K562 (cell line): ENCODE measurements at regions not wholly inside any gene's neighbourhood (a gene's known extent, or its start where the extent isn't known, plus 50 kb on each side); places are given as distances from the start of the nearest gene placed in this dataset.

ENCODE experiments used
- ATAC-seq: fragments of 200-7000 bp; cut with Tn5 transposase; 3 replicates; pipeline ENCODE4 v1.9.1; 2020; ENCODE audit warnings: moderate library complexity
- BruUV-seq: library from RNA; stranded (reverse); fragments of 400-500 nt; replicated peaks from 2 replicates; lab custom pipeline; 2021; lab: Mats Ljungman, UMichigan
- CTCF ChIA-PET: fragments of 300-600 bp; formaldehyde crosslinking; extraction: SDS; loops from one replicate; lab custom pipeline; 2021; ENCODE audit warnings: low intra/inter-chr PET ratio; lab: Yijun Ruan, JAX
- POLR2A ChIA-PET: fragments of 300-600, 350-650 bp; sonication (Branson Sonifier 250); formaldehyde crosslinking; extraction: SDS; loops from one replicate; lab custom pipeline; 2021; ENCODE audit warnings: antibody characterized with exemption, inconsistent platforms; lab: Yijun Ruan, JAX
- DNase-seq, 4 experiments: peaks; one replicate each; pipeline versions ENCODE4 v3.0.0 to v3.0.0-alpha.2; 2011 to 2018; ENCODE audit warnings: low spot score in 3 of 4, mixed read lengths in 3 of 4; ENCODE audit errors: extremely low read depth in 1 of 4
- FAIRE-seq: peaks from 2 replicates; lab custom pipeline; 2011; peaks lifted over from hg19 to GRCh38; lab: Jason Lieb, UNC
- H2AFZ ChIP-seq: 2 replicates; pipeline ENCODE4 v1.6.0; 2011; ENCODE audit warnings: low read depth, low read length, control low read depth, inconsistent platforms
- H3K27ac ChIP-seq: fragments of 200-600 bp; 3 replicates; pipeline ENCODE4 v1.8.0; 2011; ENCODE audit warnings: low read depth, mild to moderate bottlenecking, control low read depth, inconsistent platforms, low read length, moderate library complexity, mixed read lengths; ENCODE audit errors: extremely low read depth
- H3K27me3 ChIP-seq, 2 experiments: fragments of 300-600 bp in 1 of 2; 2 replicates in 1 of 2; 3 replicates in 1 of 2; pipeline versions ENCODE4 v1.6.0 to v1.8.0; 2011; ENCODE audit warnings: inconsistent platforms in 2 of 2, low read length in 2 of 2, mild to moderate bottlenecking in 1 of 2, mixed read lengths in 1 of 2, moderate library complexity in 1 of 2; ENCODE audit not compliant: control insufficient read depth in 2 of 2, insufficient read depth in 2 of 2
- H3K36me3 ChIP-seq: fragments of 300-600 bp; 3 replicates; pipeline ENCODE4 v1.8.0; 2011; ENCODE audit warnings: mild to moderate bottlenecking, low read length, inconsistent platforms; ENCODE audit not compliant: control insufficient read depth, insufficient read depth
- H3K4me1 ChIP-seq, 2 experiments: fragments of 200-600 bp in 1 of 2; replicated peaks in 1 of 2; 2 replicates in 1 of 2; 3 replicates in 1 of 2; pipeline versions ENCODE4 v1.5.1 to v1.8.0; 2011; ENCODE audit warnings: inconsistent platforms in 2 of 2, low read length in 2 of 2, mild to moderate bottlenecking in 1 of 2, mixed read lengths in 1 of 2, moderate library complexity in 1 of 2; ENCODE audit not compliant: control insufficient read depth in 2 of 2, insufficient read depth in 2 of 2
- H3K4me2 ChIP-seq: 2 replicates; pipeline ENCODE4 v1.6.1; 2011; ENCODE audit warnings: low read length, control low read depth, inconsistent platforms, mixed read lengths; ENCODE audit not compliant: insufficient read depth
- H3K4me3 ChIP-seq: fragments of 200-600 bp; sonication (generic), shearing (Covaris generic); 2 replicates; pipeline ENCODE4 v1.5.1; 2016; ENCODE audit warnings: control low read depth, inconsistent platforms
- H3K79me2 ChIP-seq: fragments of 200-600 bp; 3 replicates; pipeline ENCODE4 v1.8.0; 2011; ENCODE audit warnings: low read length, inconsistent platforms; ENCODE audit not compliant: control insufficient read depth, insufficient read depth
- H3K9ac ChIP-seq, 2 experiments: 2 replicates each; pipeline versions ENCODE4 v1.6.0 to v1.6.1; 2011; ENCODE audit warnings: low read depth in 2 of 2, low read length in 2 of 2, control low read depth in 1 of 2, inconsistent platforms in 1 of 2, mild to moderate bottlenecking in 1 of 2, mixed read lengths in 1 of 2; ENCODE audit not compliant: insufficient read depth in 1 of 2
- H3K9me1 ChIP-seq: one replicate; pipeline ENCODE4 v1.6.0; 2011; ENCODE audit warnings: inconsistent platforms, mild to moderate bottlenecking, low read length, moderate library complexity; ENCODE audit not compliant: control insufficient read depth, insufficient read depth
- H3K9me3 ChIP-seq: replicated peaks from 2 replicates; pipeline ENCODE4 v1.5.1; 2011; ENCODE audit warnings: low read depth, low read length, inconsistent platforms; ENCODE audit not compliant: control insufficient read depth, insufficient read depth
- H4K20me1 ChIP-seq: replicated peaks from 2 replicates; pipeline ENCODE4 v1.6.1; 2011; ENCODE audit warnings: low read length, inconsistent platforms, mixed read lengths; ENCODE audit not compliant: control insufficient read depth, insufficient read depth
- CBFA2T2 ChIP-seq: fragments of 450-650 bp; conservative IDR thresholded peaks from 2 replicates; pipeline ENCODE4 v1.6.1; 2017; ENCODE audit warnings: mild to moderate bottlenecking
- DPF2 ChIP-seq: fragments of 450-650 bp; IDR thresholded peaks from 2 replicates; pipeline ENCODE4 v1.6.1; 2016
- E2F6 ChIP-seq, 2 experiments: IDR thresholded peaks; 2 replicates each; pipeline ENCODE4 v1.6.1; 2011; ENCODE audit warnings: borderline replicate concordance in 1 of 2, control low read depth in 1 of 2, low read depth in 1 of 2, low read length in 1 of 2, mild to moderate bottlenecking in 1 of 2, mixed read lengths in 1 of 2, moderate library complexity in 1 of 2; ENCODE audit not compliant: insufficient read depth in 1 of 2, insufficient read length in 1 of 2, poor library complexity in 1 of 2, severe bottlenecking in 1 of 2; ENCODE audit errors: extremely low read depth in 1 of 2
- HOXB6 ChIP-seq: fragments of 250-450 bp; sonication (Bioruptor Pico); IDR thresholded peaks from 2 replicates; pipeline ENCODE4 v1.5.1; 2022; ENCODE audit warnings: mild to moderate bottlenecking, borderline replicate concordance
- MAFG ChIP-seq: fragments of 450-650 bp; conservative IDR thresholded peaks from 2 replicates; pipeline ENCODE4 v1.6.1; 2016; ENCODE audit warnings: missing genetic modification characterization, missing compliant biosample characterization
- NCOA4 ChIP-seq: fragments of 450-650 bp; IDR thresholded peaks from 2 replicates; pipeline ENCODE4 v1.6.1; 2018; ENCODE audit warnings: mild to moderate bottlenecking; ENCODE audit not compliant: partially characterized antibody
- RFX5 ChIP-seq: IDR thresholded peaks from 2 replicates; pipeline ENCODE4 v1.6.1; 2011; ENCODE audit warnings: low read depth, mild to moderate bottlenecking, improper control_type of control experiment, low read length
- SNRNP70 ChIP-seq: fragments of 200-400 bp; formaldehyde crosslinking; optimal IDR thresholded peaks from 2 replicates; pipeline ENCODE3; 2017; ENCODE audit warnings: low read depth, low read length
- SRSF9 ChIP-seq: fragments of 200-400 bp; formaldehyde crosslinking; IDR thresholded peaks from 2 replicates; pipeline ENCODE4 v1.6.1; 2017; ENCODE audit warnings: low read depth, low read length, borderline replicate concordance
- ZBTB33 ChIP-seq: sonication (generic); formaldehyde crosslinking; IDR thresholded peaks from 2 replicates; pipeline ENCODE4 v1.8.1; 2023; ENCODE audit warnings: mild to moderate bottlenecking, missing genetic modification reagents
- ZNF57 ChIP-seq: fragments of 450-650 bp; formaldehyde crosslinking; IDR thresholded peaks from 2 replicates; pipeline ENCODE4 v1.4.0; 2020; ENCODE audit warnings: mild to moderate bottlenecking, moderate library complexity
- WGBS: fragments of 100-300 bp; shearing (Covaris generic); methylation state at CpG from one replicate; pipeline ENCODE4 v1.1.6; 2016; ENCODE audit warnings: low coverage, mixed read lengths; ENCODE audit not compliant: insufficient coverage; ENCODE audit errors: missing lambda C conversion rate; 5-methylcytosine and 5-hydroxymethylcytosine counted together
- in situ Hi-C: fragments of 300-500 bp; cut with MboI; formaldehyde crosslinking; loops from 4 replicates; pipeline ENCODE4 v1.15.0; 2018; ENCODE audit warnings: inconsistent platforms, mixed read lengths
- intact Hi-C: fragments of 100-400 bp; cut with micrococcal nuclease; formaldehyde crosslinking; loops from 2 replicates; pipeline ENCODE4 v1.14.2; 2022

- in situ Hi-C loops: no loop called here
- no peak for TF ChIP-seq E2F6 (IDR thresholded peaks at IDR 0.05; ENCODE audit: borderline replicate concordance in 1 of 2, extremely low read depth in 1 of 2, insufficient read depth in 1 of 2, insufficient read length in 1 of 2, low read depth in 1 of 2, low read length in 1 of 2, poor library complexity in 1 of 2, severe bottlenecking in 1 of 2)
- TF ChIP-seq ZNF57 (CRISPR knock-in tag): no peak
- no peak for TF ChIP-seq SRSF9
- TF ChIP-seq RFX5: no peak
- no peak for TF ChIP-seq NCOA4
- TF ChIP-seq SNRNP70: no peak
- no peak for TF ChIP-seq CBFA2T2
- TF ChIP-seq HOXB6: no peak
- TF ChIP-seq DPF2: no peak
- TF ChIP-seq MAFG (tag): no peak
- no peak for TF ChIP-seq ZBTB33 (CRISPR knock-in tag)
- no peaks in the 10 kb centered on the region for H3K79me2 ChIP-seq
- ChIA-PET CTCF (no interaction called here), POLR2A (no interaction called here)
- H3K27ac ChIP-seq: no peak overlapping the region
- H3K9me1 ChIP-seq: no peaks in the 10 kb centered on the region
- no peaks in the 10 kb centered on the region for H3K9me3 ChIP-seq
- H3K4me1 ChIP-seq: no peaks in the 10 kb centered on the region
- DNase-seq (no peak), FAIRE-seq (no peak), ATAC-seq (no peak)
- 0% methylated on average over 2 of the region's 2 CpGs for WGBS
- BruUV-seq: no TSS peak
- no peaks in the 10 kb centered on the region for H3K27me3 ChIP-seq
- H3K9ac ChIP-seq: no peak overlapping the region
- no peak overlapping the region for H2AFZ ChIP-seq
- intact Hi-C loops: no loop called here
- no peak overlapping the region for H3K4me3 ChIP-seq
- no peaks in the 10 kb centered on the region for H3K36me3 ChIP-seq
- no peaks in the 10 kb centered on the region for H4K20me1 ChIP-seq
- H3K4me2 ChIP-seq: no peak overlapping the region
Measured at GRCh38 chr13:53104136-53104535, 75.5 kb downstream of the OLFM4 start.
